Upper lobe of left lung (tissue), 6 donors: ENCODE measurements at regions not wholly inside any gene's neighbourhood (a gene's known extent, or its start where the extent isn't known, plus 50 kb on each side); places are given as distances from the start of the nearest gene placed in this dataset.

ENCODE experiments used
- ATAC-seq, 2 donors: fragments of 200-7000 bp; cut with Tn5 transposase; one replicate each; pipeline ENCODE4 v1.9.1; 2022; ENCODE audit warnings: mild to moderate bottlenecking in 2 of 2, moderate library complexity in 2 of 2; ENCODE audit not compliant: low FRiP score in 2 of 2
- DNase-seq, 2 donors: peaks; one replicate each; pipeline ENCODE4 v3.0.0-alpha.2; 2019 to 2020
- H3K27ac ChIP-seq, 4 donors: fragments of 200-600 bp; sonication (generic); one replicate each; pipeline ENCODE4 v1.5.1; 2016 to 2019
- H3K27me3 ChIP-seq, 4 donors: fragments of 200-600 bp; sonication (generic); one replicate each; pipeline ENCODE4 v1.5.1; 2017 to 2019
- H3K36me3 ChIP-seq, 4 donors: fragments of 200-600 bp; sonication (generic); one replicate each; pipeline ENCODE4 v1.5.1; 2016 to 2019
- H3K4me1 ChIP-seq, 4 donors: fragments of 200-600 bp; sonication (generic); one replicate each; pipeline ENCODE4 v1.5.1; 2018 to 2019
- H3K4me3 ChIP-seq, 4 donors: fragments of 200-600 bp; sonication (generic); one replicate each; pipeline ENCODE4 v1.5.1; 2017 to 2019; ENCODE audit warnings: mild to moderate bottlenecking in 2 of 4, moderate library complexity in 1 of 4
- H3K9me3 ChIP-seq, 4 donors: fragments of 200-600 bp; sonication (generic); one replicate each; pipeline ENCODE4 v1.5.1; 2018 to 2019
- EP300 ChIP-seq, 4 donors: sonication (generic); formaldehyde crosslinking; IDR thresholded peaks; one replicate each; pipeline ENCODE4 v1.5.1; 2017; ENCODE audit warnings: antibody characterized with exemption in 4 of 4, control low read depth in 2 of 4
- POLR2A ChIP-seq, 4 donors: fragments of 450-650 bp; IDR thresholded peaks; one replicate each; pipeline ENCODE4 v1.5.1; 2016 to 2017; ENCODE audit warnings: antibody characterized with exemption in 4 of 4, mild to moderate bottlenecking in 2 of 4
- POLR2AphosphoS5 ChIP-seq, 2 donors: sonication (generic); formaldehyde crosslinking; IDR thresholded peaks; one replicate each; pipeline ENCODE4 v1.5.1; 2017; ENCODE audit warnings: antibody characterized with exemption in 2 of 2
- WGBS, 2 donors: methylation state at CpG; one replicate each; pipeline ENCODE4 v1.1.5; 2017 to 2018; 5-methylcytosine and 5-hydroxymethylcytosine counted together
- TF ChIP-seq, protein P1 (sequence below), 6 experiments: fragments of 450-650 bp in 4 of 6; fragments of 200-600 bp in 2 of 6; sonication (generic) in 2 of 6; IDR thresholded peaks; one replicate each; pipeline ENCODE4 v1.5.1; 2016 to 2019; ENCODE audit warnings: antibody characterized with exemption in 6 of 6
- donor health status: DM: no; HTN: no; CAD: no; lungs with moderate emphysema.
- donor health status: DM: no; HTN: yes; CAD: no; lungs with severe emphysema.

DNA sequence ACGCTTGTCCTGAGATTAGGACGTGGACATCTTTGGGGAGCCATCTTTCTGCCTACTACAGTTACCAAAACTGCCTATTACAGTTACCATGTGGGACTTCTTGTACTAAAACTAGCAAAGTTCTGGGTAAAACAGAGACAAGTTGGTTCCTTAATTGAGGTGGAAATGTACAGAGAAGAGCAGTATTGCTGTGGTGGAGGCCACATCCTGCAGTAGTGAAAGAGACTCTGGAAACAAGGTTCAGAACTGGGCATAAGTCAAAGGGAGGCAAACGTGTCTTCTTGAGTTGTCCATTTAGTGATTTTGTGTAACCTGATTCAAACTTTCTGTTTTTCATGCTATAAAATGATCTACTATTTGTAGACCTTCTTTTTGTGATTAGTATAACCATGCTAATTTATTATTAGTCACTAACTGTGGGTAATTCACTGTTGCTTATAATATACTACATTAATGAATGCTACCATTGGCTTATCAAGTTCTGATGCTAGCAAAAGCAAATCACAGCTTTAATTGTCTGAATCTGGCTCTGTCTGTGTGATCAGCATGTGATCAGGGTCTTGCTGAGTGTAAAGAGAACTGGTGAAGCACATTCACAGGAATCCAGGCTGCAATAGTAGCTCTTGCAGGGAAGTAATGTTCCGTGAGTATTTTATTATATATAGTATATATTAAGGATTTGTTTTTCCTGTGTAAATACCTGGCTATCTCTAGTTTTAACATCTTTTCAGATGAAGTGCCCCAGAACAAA, 207.9 kb upstream of the GAP43 start:
- TF ChIP-seq POLR2AphosphoS5 (IDR thresholded peaks at IDR 0.05) (no peak), EP300 (IDR thresholded peaks at IDR 0.05) (no peak), POLR2A (IDR thresholded peaks at IDR 0.05) (no peak)
- TF ChIP-seq, protein P1, sequence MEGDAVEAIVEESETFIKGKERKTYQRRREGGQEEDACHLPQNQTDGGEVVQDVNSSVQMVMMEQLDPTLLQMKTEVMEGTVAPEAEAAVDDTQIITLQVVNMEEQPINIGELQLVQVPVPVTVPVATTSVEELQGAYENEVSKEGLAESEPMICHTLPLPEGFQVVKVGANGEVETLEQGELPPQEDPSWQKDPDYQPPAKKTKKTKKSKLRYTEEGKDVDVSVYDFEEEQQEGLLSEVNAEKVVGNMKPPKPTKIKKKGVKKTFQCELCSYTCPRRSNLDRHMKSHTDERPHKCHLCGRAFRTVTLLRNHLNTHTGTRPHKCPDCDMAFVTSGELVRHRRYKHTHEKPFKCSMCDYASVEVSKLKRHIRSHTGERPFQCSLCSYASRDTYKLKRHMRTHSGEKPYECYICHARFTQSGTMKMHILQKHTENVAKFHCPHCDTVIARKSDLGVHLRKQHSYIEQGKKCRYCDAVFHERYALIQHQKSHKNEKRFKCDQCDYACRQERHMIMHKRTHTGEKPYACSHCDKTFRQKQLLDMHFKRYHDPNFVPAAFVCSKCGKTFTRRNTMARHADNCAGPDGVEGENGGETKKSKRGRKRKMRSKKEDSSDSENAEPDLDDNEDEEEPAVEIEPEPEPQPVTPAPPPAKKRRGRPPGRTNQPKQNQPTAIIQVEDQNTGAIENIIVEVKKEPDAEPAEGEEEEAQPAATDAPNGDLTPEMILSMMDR (IDR thresholded peaks at IDR 0.05): no peak
- DNase-seq: no peak
- no peaks in the 10 kb centered on the region for H3K27me3 ChIP-seq

DNA sequence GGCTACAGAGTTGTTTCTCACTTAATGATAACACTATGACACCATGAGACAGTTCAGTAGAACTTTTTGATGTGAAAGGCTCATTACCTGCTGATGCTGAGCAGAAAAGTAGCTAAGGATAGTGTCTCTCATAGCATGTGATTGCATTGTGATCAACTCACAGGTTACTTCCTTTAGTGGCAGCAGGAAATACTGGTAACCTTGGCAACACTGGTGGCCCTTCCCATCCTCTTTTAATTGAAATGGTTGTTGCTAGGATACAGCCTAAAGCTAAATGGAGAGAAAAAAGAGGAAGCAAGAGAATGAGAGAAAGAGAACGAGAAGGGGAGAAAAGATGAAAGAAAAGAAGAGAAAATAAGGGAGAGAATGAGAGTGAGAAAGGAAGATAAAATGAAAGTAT, 204.7 kb upstream of the GAP43 start:
- no peak overlapping the region for H3K4me3 ChIP-seq
- H3K4me1 ChIP-seq: no peaks in the 10 kb centered on the region
- H3K9me3 ChIP-seq: no peaks in the 10 kb centered on the region
- 43 to 53% methylated on average over 1 of the region's 1 CpG for WGBS, 2 donors
- no peaks in the 10 kb centered on the region for H3K36me3 ChIP-seq
- no peaks in the 10 kb centered on the region for H3K27me3 ChIP-seq
- no peak for DNase-seq
- no peak for ATAC-seq
- H3K27ac ChIP-seq: no peak overlapping the region
- TF ChIP-seq POLR2AphosphoS5 (IDR thresholded peaks at IDR 0.05): no peak
- no peak for TF ChIP-seq POLR2A (IDR thresholded peaks at IDR 0.05)
- TF ChIP-seq, protein P1 (IDR thresholded peaks at IDR 0.05): no peak
- no peak for TF ChIP-seq EP300 (IDR thresholded peaks at IDR 0.05)

More for the DNA sequence above, 207.9 kb upstream of the GAP43 start:
- 73 to 91% methylated on average over 4 of the region's 4 CpGs for WGBS, 2 donors
- Histone ChIP-seq H3K4me3 (no peak overlapping the region), H3K9me3 (no peaks in the 10 kb centered on the region), H3K4me1 (no peaks in the 10 kb centered on the region), H3K27ac (no peak overlapping the region), H3K36me3 (no peaks in the 10 kb centered on the region)
- ATAC-seq: no peak

DNA sequence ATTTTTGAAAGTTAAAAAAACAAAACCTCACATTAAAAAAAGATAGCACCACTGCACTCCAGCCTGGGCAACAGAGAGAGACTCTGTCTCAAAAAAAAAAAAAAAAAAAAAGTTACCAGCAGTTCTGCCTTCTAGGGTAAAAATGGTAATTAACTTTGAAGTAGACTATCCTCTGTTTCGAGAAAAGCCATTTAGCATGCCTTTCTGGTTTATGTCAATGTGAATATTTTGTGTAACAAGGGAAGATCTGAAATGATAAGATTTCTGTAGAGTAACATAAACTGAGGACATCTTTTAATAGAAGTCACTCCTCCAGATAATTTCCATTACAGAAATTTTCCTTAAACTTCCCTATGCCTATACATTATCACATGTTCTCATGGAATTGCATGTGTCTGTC, 203.2 kb upstream of the GAP43 start:
- 78 to 81% methylated on average over 1 of the region's 1 CpG for WGBS, 2 donors
- no peak overlapping the region for H3K27ac ChIP-seq
- no peak overlapping the region for H3K4me3 ChIP-seq
- ATAC-seq (no peak), DNase-seq (no peak)
- H3K36me3 ChIP-seq: no peaks in the 10 kb centered on the region
- H3K9me3 ChIP-seq: no peaks in the 10 kb centered on the region
- TF ChIP-seq, protein P1 (IDR thresholded peaks at IDR 0.05): no peak
- TF ChIP-seq EP300 (IDR thresholded peaks at IDR 0.05): no peak
- no peak for TF ChIP-seq POLR2AphosphoS5 (IDR thresholded peaks at IDR 0.05)
- no peak for TF ChIP-seq POLR2A (IDR thresholded peaks at IDR 0.05)
- H3K4me1 ChIP-seq: no peaks in the 10 kb centered on the region
- H3K27me3 ChIP-seq: no peaks in the 10 kb centered on the region

DNA sequence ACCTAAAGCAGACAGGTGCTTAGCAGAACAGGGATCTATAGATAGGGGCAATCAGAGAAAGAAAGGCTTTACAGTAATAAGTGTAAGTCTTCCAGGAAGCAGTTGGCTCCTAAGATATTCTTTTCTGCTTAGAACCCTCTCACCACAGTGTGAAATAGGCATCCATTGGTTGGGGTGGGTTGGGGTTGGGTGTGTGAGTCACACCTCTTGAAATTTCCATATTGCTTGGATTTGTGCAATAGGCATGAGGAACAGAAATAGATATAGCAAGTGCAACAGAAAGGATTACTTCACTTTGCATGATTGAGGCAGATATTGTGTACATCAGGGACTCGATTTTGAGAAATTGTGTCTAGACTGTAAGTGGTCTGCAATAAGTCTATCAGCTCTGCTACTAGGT, 200.1 kb upstream of the GAP43 start:
- no peak overlapping the region for H3K27ac ChIP-seq
- DNase-seq: no peak
- no peaks in the 10 kb centered on the region for H3K9me3 ChIP-seq
- no peaks in the 10 kb centered on the region for H3K27me3 ChIP-seq
- no peaks in the 10 kb centered on the region for H3K4me1 ChIP-seq
- WGBS, 2 donors: 86 to 91% methylated on average over 1 of the region's 1 CpG
- ATAC-seq: no peak
- TF ChIP-seq POLR2A (IDR thresholded peaks at IDR 0.05) (no peak), EP300 (IDR thresholded peaks at IDR 0.05) (no peak), POLR2AphosphoS5 (IDR thresholded peaks at IDR 0.05) (no peak)
- TF ChIP-seq, protein P1 (IDR thresholded peaks at IDR 0.05): no peak
- no peaks in the 10 kb centered on the region for H3K36me3 ChIP-seq
- H3K4me3 ChIP-seq: no peak overlapping the region

DNA sequence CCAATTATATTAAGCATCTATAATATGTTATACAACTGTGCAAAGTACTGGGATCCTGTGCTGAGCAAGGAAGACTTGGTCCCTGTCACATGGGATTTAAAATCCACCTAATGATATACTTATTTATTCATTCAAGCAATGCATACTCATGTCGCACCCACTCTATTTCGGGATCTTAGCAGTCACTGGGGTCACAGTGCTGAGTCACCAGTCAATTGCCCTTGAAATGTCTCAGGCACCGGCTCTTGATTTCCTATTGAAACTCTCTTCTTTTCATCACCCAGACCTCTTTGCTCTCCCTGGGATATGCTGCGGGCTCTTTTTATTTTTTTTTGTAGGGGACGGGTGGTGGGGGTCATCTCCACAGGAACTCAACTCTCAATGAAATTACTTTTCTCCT, 194.5 kb upstream of the GAP43 start:
- H3K9me3 ChIP-seq: no peaks in the 10 kb centered on the region
- DNase-seq: no peak
- no peaks in the 10 kb centered on the region for H3K4me1 ChIP-seq
- ATAC-seq: no peak
- H3K27me3 ChIP-seq: no peaks in the 10 kb centered on the region
- H3K4me3 ChIP-seq: no peak overlapping the region
- H3K27ac ChIP-seq: no peak overlapping the region
- no peaks in the 10 kb centered on the region for H3K36me3 ChIP-seq
- TF ChIP-seq, protein P1 (IDR thresholded peaks at IDR 0.05): no peak
- TF ChIP-seq EP300 (IDR thresholded peaks at IDR 0.05): no peak
- no peak for TF ChIP-seq POLR2AphosphoS5 (IDR thresholded peaks at IDR 0.05)
- TF ChIP-seq POLR2A (IDR thresholded peaks at IDR 0.05): no peak
- WGBS, 2 donors: 65 to 76% methylated on average over 5 of the region's 5 CpGs
